GM12891 (cell line): ENCODE measurements at regions not wholly inside any gene's neighbourhood (a gene's known extent, or its start where the extent isn't known, plus 50 kb on each side); places are given as distances from the start of the nearest gene placed in this dataset.

ENCODE experiments used
- POLR2A ChIP-seq: IDR thresholded peaks from 2 replicates; pipeline ENCODE4 v1.6.1; 2011; ENCODE audit warnings: low read depth, low read length, control low read depth
- POLR2AphosphoS5 ChIP-seq: IDR thresholded peaks from 2 replicates; pipeline ENCODE4 v1.6.1; 2011; ENCODE audit warnings: low read depth, low read length, control low read depth
- POU2F2 ChIP-seq: IDR thresholded peaks from 2 replicates; pipeline ENCODE4 v1.6.1; 2011; ENCODE audit warnings: low read depth, mild to moderate bottlenecking, control low read depth, low read length, moderate library complexity
- TAF1 ChIP-seq: IDR thresholded peaks from 2 replicates; pipeline ENCODE4 v1.6.1; 2011; ENCODE audit warnings: low read depth, low read length, control low read depth

DNA sequence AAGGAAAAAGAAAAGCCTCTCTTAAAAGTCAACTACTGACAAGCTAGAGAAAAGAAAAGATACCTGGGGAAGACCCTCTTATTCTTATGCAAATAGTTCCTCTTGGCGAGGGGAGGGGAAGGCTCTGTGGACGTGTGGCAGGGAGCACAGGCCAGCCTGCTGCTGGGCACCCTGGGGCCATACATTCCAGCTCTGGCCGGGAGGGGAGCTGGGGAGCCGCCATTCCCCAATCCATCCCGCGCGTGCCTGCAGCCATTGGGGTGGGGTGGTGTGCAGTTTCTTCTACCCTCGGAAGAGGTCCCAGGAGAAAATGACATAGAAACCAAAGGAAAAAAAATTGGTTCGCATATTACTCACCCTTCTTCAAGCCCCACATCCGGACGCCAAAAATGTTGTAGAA, 1496.4 kb downstream of the RPA4 start:
- TF ChIP-seq POLR2A (no peak), POLR2AphosphoS5 (no peak), TAF1 (no peak), POU2F2 (no peak)
